CD4-positive, alpha-beta T cell treated with Interleukin-1 beta for 1 hour (primary cell): ENCODE measurements at regions not wholly inside any gene's neighbourhood (a gene's known extent, or its start where the extent isn't known, plus 50 kb on each side); places are given as distances from the start of the nearest gene placed in this dataset.
"Not testable (repeated sequence)": the region's sequence is repeated elsewhere in the genome, so short reads cannot be mapped to it uniquely, and the experiment has no call there.

Experiments
- DNase-seq, 2 donors: peaks; one replicate each; pipeline ENCODE4 v3.0.0-alpha.2; 2020 to 2022

- no peak for DNase-seq
These were observed 149.8 kb upstream of the NR5A2 start for GRCh38 chr1:199877526-199878384.

- DNase-seq, result no peak
These were observed 148.7 kb upstream of the NR5A2 start for GRCh38 chr1:199878823-199879222.

- DNase-seq, result no peak
These were observed 128.9 kb upstream of the NR5A2 start for GRCh38 chr1:199898654-199899053.

- DNase-seq, result no peak
These were observed 126.2 kb upstream of the NR5A2 start for GRCh38 chr1:199901341-199901740.

GRCh38 chr1:199907361-199907760, 120.1 kb upstream of the NR5A2 start:
- no peak for DNase-seq

GRCh38 chr1:199909137-199909536, 118.4 kb upstream of the NR5A2 start:
- no peak for DNase-seq

GRCh38 chr1:199913318-199913717, 114.2 kb upstream of the NR5A2 start:
- no peak for DNase-seq

- DNase-seq, result no peak
These were observed 113.0 kb upstream of the NR5A2 start for GRCh38 chr1:199914546-199914945.

- no peak for DNase-seq
These were observed 109.2 kb upstream of the NR5A2 start for GRCh38 chr1:199918196-199918769.

- DNase-seq, result no peak
These were observed 106.9 kb upstream of the NR5A2 start for GRCh38 chr1:199920635-199921034.

- DNase-seq, result no peak
These were observed 98.0 kb upstream of the NR5A2 start for GRCh38 chr1:199929556-199929955.

GRCh38 chr1:199930067-199930466, 97.4 kb upstream of the NR5A2 start:
- not testable (repeated sequence) for DNase-seq

- peak; percentile 17 to 31 for DNase-seq
These were observed 95.7 kb upstream of the NR5A2 start for GRCh38 chr1:199931666-199932377.

GRCh38 chr1:199932462-199932861, 95.0 kb upstream of the NR5A2 start:
- no peak for DNase-seq

GRCh38 chr1:199936441-199936840, 91.1 kb upstream of the NR5A2 start:
- no peak for DNase-seq

- no peak for DNase-seq
These were observed 90.3 kb upstream of the NR5A2 start for GRCh38 chr1:199937161-199937560.

- DNase-seq, result no peak
These were observed 89.8 kb upstream of the NR5A2 start for GRCh38 chr1:199937661-199938060.

GRCh38 chr1:199944986-199945385, 82.5 kb upstream of the NR5A2 start:
- DNase-seq, result no peak

GRCh38 chr1:199945591-199945990, 81.9 kb upstream of the NR5A2 start:
- no peak for DNase-seq

GRCh38 chr1:199946305-199947155, 81.0 kb upstream of the NR5A2 start:
- no peak for DNase-seq

- DNase-seq, result no peak
These were observed 78.8 kb upstream of the NR5A2 start for GRCh38 chr1:199948587-199949280.

GRCh38 chr1:199951005-199951404, 76.5 kb upstream of the NR5A2 start:
- DNase-seq, result not testable (repeated sequence)
